Motor neuron (in vitro differentiated cells): ENCODE measurements at regions not wholly inside any gene's neighbourhood (a gene's known extent, or its start where the extent isn't known, plus 50 kb on each side); places are given as distances from the start of the nearest gene placed in this dataset.

Experiments used
- ATAC-seq, 8 experiments: fragments of 200-7000 bp; cut with Tn5 transposase; replicated peaks in 6 of 8; 2 replicates each; pipeline ENCODE4 v1.8.0; 2021; ENCODE audit warnings: mild to moderate bottlenecking in 8 of 8, moderate library complexity in 8 of 8
- H3K27ac ChIP-seq, 2 donors: fragments of 250-450 bp; sonication (Bioruptor Pico); 2 replicates each; pipeline ENCODE4 v1.9.0; 2021; ENCODE audit warnings: antibody characterized with exemption in 2 of 2, mild to moderate bottlenecking in 2 of 2, moderate library complexity in 1 of 2
- H3K4me1 ChIP-seq, 2 donors: fragments of 250-450 bp; sonication (Bioruptor Pico); replicated peaks in 1 of 2; 2 replicates each; pipeline ENCODE4 v1.6.1; 2021; ENCODE audit warnings: antibody characterized with exemption in 2 of 2, mild to moderate bottlenecking in 2 of 2, moderate library complexity in 1 of 2
- H3K4me3 ChIP-seq, 5 donors: fragments of 250-450 bp; sonication (Bioruptor Pico); 2 replicates each; pipeline ENCODE4 v1.9.0; 2021; ENCODE audit warnings: antibody characterized with exemption in 5 of 5, mild to moderate bottlenecking in 5 of 5, moderate library complexity in 4 of 5
- WGBS, 10 experiments: fragments of 450-650 bp; shearing (Covaris generic); methylation state at CpG; one replicate each; pipeline ENCODE4 v1.0.0; 2022; 5-methylcytosine and 5-hydroxymethylcytosine counted together
- in situ Hi-C, 9 experiments: fragments of 400-800 bp; cut with MboI; loops; one replicate each; pipeline ENCODE4 v1.15.0; 2021; ENCODE audit warnings: low sequenced_read_pairs in 9 of 9, low pct_unique_long_range_greater_than_20kb in 2 of 9; ENCODE audit not compliant: unreplicated experiment in 9 of 9

DNA sequence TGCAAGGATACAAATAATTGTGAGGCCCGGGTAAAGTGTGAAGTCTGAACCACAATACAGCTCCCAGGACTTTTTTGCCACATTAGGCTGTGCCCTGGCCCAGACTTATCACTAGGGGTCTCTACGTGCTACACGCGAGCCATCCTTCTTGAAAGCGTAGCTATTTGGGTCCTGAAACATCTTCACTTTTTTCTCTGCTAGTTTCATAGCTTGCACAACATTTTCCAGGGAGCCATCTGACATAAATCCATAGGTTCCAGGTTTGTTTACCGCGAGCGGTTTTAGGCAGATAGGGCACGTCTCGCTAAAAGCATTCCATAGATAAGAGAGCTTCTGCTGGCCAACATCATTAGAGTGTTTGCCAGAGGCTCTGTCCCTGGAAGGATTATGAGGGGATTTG is 226.5 kb downstream of the RPS24 start:
- WGBS, 10 experiments, result 80 to 97% (median 86%) methylated on average over 1 to 10 of the region's 10 CpGs; no CpG with 5 or more reads in 3 of the 10 experiments
- Histone ChIP-seq H3K4me3 (no peak overlapping the region), H3K4me1 (peaks cover 22 to 30% of the 10 kb centered on the region in 2 donors), H3K27ac (no peak overlapping the region)
- in situ Hi-C loops, result no loop called here
- no peak for ATAC-seq

DNA sequence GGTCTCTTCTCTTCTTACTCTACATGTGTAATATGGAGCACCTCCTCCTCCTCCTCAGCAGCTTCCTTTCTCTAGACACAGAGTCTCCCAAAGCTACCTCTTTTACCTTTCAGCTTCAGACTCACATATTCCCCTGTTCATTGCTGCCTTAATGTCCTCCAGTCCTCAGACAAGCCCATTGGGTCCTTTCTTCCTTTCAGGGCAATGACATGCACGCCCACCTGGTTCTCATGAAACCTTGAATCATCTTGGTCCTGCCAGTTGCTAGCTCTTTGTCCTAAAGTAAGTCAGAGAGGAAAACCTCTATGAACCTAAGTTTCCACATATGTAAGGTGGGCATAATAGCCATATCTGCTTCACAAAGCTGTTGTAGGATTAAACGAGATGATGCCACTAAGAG is 227.0 kb downstream of the RPS24 start:
- in situ Hi-C loops, result no loop called here
- Histone ChIP-seq H3K4me1 (peaks cover 21 to 30% of the 10 kb centered on the region in 2 donors), H3K4me3 (no peak overlapping the region), H3K27ac (no peak overlapping the region)
- no peak for ATAC-seq
- 52 to 100% (median 93%) methylated on average over 1 to 2 of the region's 2 CpGs; no CpG with 5 or more reads in 3 of the 10 experiments for WGBS, 10 experiments

- ATAC-seq, result no peak
- 80 to 100% (median 90%) methylated on average over 1 to 3 of the region's 4 CpGs; no CpG with 5 or more reads in 6 of the 10 experiments for WGBS, 10 experiments
- in situ Hi-C loops, result no loop called here
- Histone ChIP-seq H3K4me1 (peaks cover 16 to 26% of the 10 kb centered on the region in 2 donors), H3K27ac (no peak overlapping the region), H3K4me3 (no peak overlapping the region)
These were observed 227.6 kb downstream of the RPS24 start for GRCh38 chr10:78261291-78261690.

- Histone ChIP-seq H3K4me3 (no peak overlapping the region), H3K27ac (peak overlapping the region in 1 of 2 donors; percentile 57), H3K4me1 (peaks cover 17 to 24% of the 10 kb centered on the region in 2 donors)
- peak in 5 of 8 experiments; percentile 16 to 84 (median 65) for ATAC-seq
- in situ Hi-C loops, result no loop called here
- WGBS, 10 experiments, result 8 to 100% (median 75%) methylated on average over 2 to 6 of the region's 8 CpGs; no CpG with 5 or more reads in 2 of the 10 experiments
These were observed 229.2 kb downstream of the RPS24 start for GRCh38 chr10:78262860-78263259.

DNA sequence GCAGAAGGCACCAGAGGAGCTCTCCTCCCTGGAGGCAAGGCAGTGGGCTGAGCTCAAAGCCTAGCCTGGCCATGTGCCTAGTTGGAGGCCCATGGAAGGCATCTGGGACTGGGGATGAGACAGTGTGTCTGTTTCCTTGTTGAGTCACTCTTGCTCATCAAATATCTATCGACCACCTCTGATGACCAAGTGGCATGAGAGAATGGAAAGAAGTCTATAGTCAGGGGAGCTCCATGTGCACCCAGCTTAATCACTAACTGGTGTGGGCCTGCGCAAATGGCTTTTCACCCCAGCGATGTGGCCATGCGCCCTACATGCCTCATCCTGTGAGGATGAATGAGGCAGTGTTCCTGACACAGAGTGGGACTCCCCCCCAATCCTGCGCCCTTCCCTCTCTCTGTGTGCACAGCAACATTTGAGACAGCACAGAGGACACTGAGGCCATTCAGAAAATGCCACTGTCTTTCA is 229.9 kb downstream of the RPS24 start:
- Histone ChIP-seq H3K4me3 (no peak overlapping the region), H3K27ac (no peak overlapping the region), H3K4me1 (peaks cover 17 to 24% of the 10 kb centered on the region in 2 donors)
- peak in 4 of 8 experiments; percentile 19 to 60 (median 46) for ATAC-seq
- 0 to 100% (median 57%) methylated on average over 1 to 3 of the region's 5 CpGs; no CpG with 5 or more reads in 4 of the 10 experiments for WGBS, 10 experiments
- in situ Hi-C loops, result no loop called here

DNA sequence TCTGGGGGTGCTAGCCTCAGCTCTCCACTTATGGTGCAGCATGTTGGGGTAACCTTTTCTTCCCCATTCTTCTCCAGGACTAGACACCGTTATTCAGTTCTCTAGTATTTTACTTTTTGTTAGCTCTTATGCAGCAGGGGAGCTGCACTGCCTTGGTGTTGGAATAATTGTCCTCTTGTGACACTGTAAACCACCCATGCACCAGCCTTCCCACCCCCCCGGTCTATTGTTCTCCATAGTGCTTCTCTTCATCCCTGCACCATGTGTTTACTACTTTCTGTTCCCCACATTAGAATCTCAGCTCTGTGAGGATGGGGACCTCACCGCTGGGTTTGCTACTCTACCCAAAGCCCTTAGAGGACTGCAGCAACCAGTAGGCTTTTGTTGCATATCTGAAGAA is 230.7 kb downstream of the RPS24 start:
- Histone ChIP-seq H3K4me3 (no peak overlapping the region), H3K27ac (no peak overlapping the region), H3K4me1 (peaks cover 17 to 24% of the 10 kb centered on the region in 2 donors)
- WGBS, 10 experiments, result 55 to 100% (median 80%) methylated on average over 2 to 3 of the region's 3 CpGs; no CpG with 5 or more reads in 5 of the 10 experiments
- in situ Hi-C loops, result no loop called here
- ATAC-seq, result no peak

DNA sequence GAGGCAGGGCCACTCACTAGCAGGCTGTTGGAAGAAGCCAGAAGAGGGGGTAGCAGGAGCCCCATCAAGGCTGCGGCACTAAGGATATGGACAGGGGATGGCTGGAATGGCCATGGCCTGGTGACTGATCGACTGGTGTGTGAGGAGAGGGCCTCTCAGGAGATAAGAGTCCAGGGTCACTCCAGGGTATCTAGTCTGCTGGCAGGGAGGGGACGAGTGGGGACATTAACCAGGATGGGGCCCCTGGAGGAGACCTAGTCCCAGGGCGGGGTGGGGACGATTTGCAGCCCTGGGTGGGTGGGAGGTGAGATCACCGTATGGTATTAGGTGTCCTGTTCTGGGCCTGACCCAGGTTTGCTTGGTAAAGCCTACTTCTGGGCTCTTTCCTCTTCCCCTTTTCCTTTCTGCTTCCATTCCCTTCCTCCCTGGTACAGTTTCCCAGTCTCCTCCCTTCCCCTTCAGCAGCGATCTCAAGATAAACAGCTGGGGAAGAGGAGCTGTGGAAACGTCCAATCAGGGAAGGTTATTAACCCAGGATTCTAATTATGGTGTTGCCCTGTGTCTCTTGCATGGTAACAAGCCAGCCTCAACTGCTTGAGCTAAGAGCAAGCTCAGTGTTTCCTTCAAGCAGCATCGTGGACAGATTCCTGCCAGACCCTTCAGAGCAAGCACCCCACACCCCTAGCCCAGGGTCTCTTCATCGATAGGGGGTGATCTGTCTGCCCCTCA is 233.2 kb downstream of the RPS24 start:
- WGBS, 10 experiments, result 60 to 100% (median 80%) methylated on average over 1 to 4 of the region's 10 CpGs; no CpG with 5 or more reads in 3 of the 10 experiments
- Histone ChIP-seq H3K27ac (peak overlapping the region in 1 of 2 donors; percentile 2), H3K4me3 (no peak overlapping the region), H3K4me1 (peaks cover 17 to 23% of the 10 kb centered on the region in 2 donors)
- peak; percentile 15 to 97 (median 50) for ATAC-seq
- in situ Hi-C loops, result no loop called here

GRCh38 chr10:78267598-78267997 is 233.9 kb downstream of the RPS24 start:
- peak overlapping the region in 1 of 2 donors; percentile 2 for H3K27ac ChIP-seq
- in situ Hi-C loops, result no loop called here
- H3K4me3 ChIP-seq, result no peak overlapping the region
- WGBS, 10 experiments, result 80 to 100% (median 89%) methylated on average over 1 to 3 of the region's 3 CpGs; no CpG with 5 or more reads in 4 of the 10 experiments
- H3K4me1 ChIP-seq, result peaks cover 16 to 17% of the 10 kb centered on the region in 2 donors
- ATAC-seq, result peak; percentile 18 to 73 (median 40)

GRCh38 chr10:78269060-78269459 is 235.4 kb downstream of the RPS24 start:
- H3K4me3 ChIP-seq, result no peak overlapping the region
- 17 to 100% (median 85%) methylated on average over 1 of the region's 2 CpGs; no CpG with 5 or more reads in 4 of the 10 experiments for WGBS, 10 experiments
- in situ Hi-C loops, result no loop called here
- H3K4me1 ChIP-seq, result peaks cover 4 to 10% of the 10 kb centered on the region in 2 donors
- no peak overlapping the region for H3K27ac ChIP-seq
- ATAC-seq, result peak in 2 of 8 experiments; percentile 25 to 37

- no peak for ATAC-seq
- H3K4me3 ChIP-seq, result no peak overlapping the region
- in situ Hi-C loops, result no loop called here
- H3K4me1 ChIP-seq, result peaks cover 17 to 20% of the 10 kb centered on the region in 2 donors
- no peak overlapping the region for H3K27ac ChIP-seq
These were observed 238.7 kb downstream of the RPS24 start for GRCh38 chr10:78272329-78272728.

- peaks cover 30 to 31% of the 10 kb centered on the region in 2 donors for H3K4me1 ChIP-seq
- in situ Hi-C loops, result no loop called here
- no peak overlapping the region for H3K27ac ChIP-seq
- ATAC-seq, result no peak
- no peak overlapping the region for H3K4me3 ChIP-seq
- WGBS, 10 experiments, result 33 to 90% methylated on average over 1 to 2 of the region's 4 CpGs; no CpG with 5 or more reads in 8 of the 10 experiments
These were observed 240.8 kb downstream of the RPS24 start for GRCh38 chr10:78274491-78274890.

GRCh38 chr10:78276139-78276538 is 242.5 kb downstream of the RPS24 start:
- Histone ChIP-seq H3K4me1 (peaks cover 33 to 40% of the 10 kb centered on the region in 2 donors), H3K27ac (peak overlapping the region; percentile 58 to 73), H3K4me3 (no peak overlapping the region)
- ATAC-seq, result no peak
- in situ Hi-C loops, result loop anchor here in 1 of 9 experiments (25.0 kb wide), 1 partner anchor 214 kb away; no protein-coding TSS in a partner anchor
- WGBS, 10 experiments, result 100% methylated on average over 1 of the region's 1 CpG; no CpG with 5 or more reads in 8 of the 10 experiments

GRCh38 chr10:78277314-78278057 is 243.8 kb downstream of the RPS24 start:
- peak in 5 of 8 experiments; percentile 15 to 77 (median 47) for ATAC-seq
- 21 to 85% (median 47%) methylated on average over 3 to 11 of the region's 11 CpGs; no CpG with 5 or more reads in 2 of the 10 experiments for WGBS, 10 experiments
- in situ Hi-C loops, result loop anchor here in 1 of 9 experiments (25.0 kb wide), 1 partner anchor 215 kb away; no protein-coding TSS in a partner anchor
- peak overlapping the region; percentile 66 to 73 for H3K27ac ChIP-seq
- H3K4me1 ChIP-seq, result peaks cover 33 to 40% of the 10 kb centered on the region in 2 donors
- H3K4me3 ChIP-seq, result no peak overlapping the region
